Upper lobe of left lung (tissue), 4 donors: ENCODE measurements at regions not wholly inside any gene's neighbourhood (a gene's known extent, or its start where the extent isn't known, plus 50 kb on each side); places are given as distances from the start of the nearest gene placed in this dataset.

ENCODE experiments used
- CTCF ChIP-seq, 6 experiments: fragments of 450-650 bp in 4 of 6; fragments of 200-600 bp in 2 of 6; sonication (generic) in 2 of 6; IDR thresholded peaks; one replicate each; pipeline ENCODE4 v1.5.1; 2016 to 2019; ENCODE audit warnings: antibody characterized with exemption in 6 of 6
- EP300 ChIP-seq, 4 donors: sonication (generic); formaldehyde crosslinking; IDR thresholded peaks; one replicate each; pipeline ENCODE4 v1.5.1; 2017; ENCODE audit warnings: antibody characterized with exemption in 4 of 4, control low read depth in 2 of 4
- POLR2A ChIP-seq, 4 donors: fragments of 450-650 bp; IDR thresholded peaks; one replicate each; pipeline ENCODE4 v1.5.1; 2016 to 2017; ENCODE audit warnings: antibody characterized with exemption in 4 of 4, mild to moderate bottlenecking in 2 of 4
- POLR2AphosphoS5 ChIP-seq, 2 donors: sonication (generic); formaldehyde crosslinking; IDR thresholded peaks; one replicate each; pipeline ENCODE4 v1.5.1; 2017; ENCODE audit warnings: antibody characterized with exemption in 2 of 2

GRCh38 chr3:23735535-23736326 is 70.0 kb upstream of the UBE2E1 start:
- no peak for TF ChIP-seq CTCF (IDR thresholded peaks at IDR 0.05)
- no peak for TF ChIP-seq POLR2A (IDR thresholded peaks at IDR 0.05)
- TF ChIP-seq POLR2AphosphoS5 (IDR thresholded peaks at IDR 0.05), result no peak
- no peak for TF ChIP-seq EP300 (IDR thresholded peaks at IDR 0.05)
